Tibial nerve (tissue), 4 donors: ENCODE measurements at regions not wholly inside any gene's neighbourhood (a gene's known extent, or its start where the extent isn't known, plus 50 kb on each side); places are given as distances from the start of the nearest gene placed in this dataset.

Experiments
- EP300 ChIP-seq, 2 donors: sonication (generic); formaldehyde crosslinking; IDR thresholded peaks; one replicate each; pipeline ENCODE4 v1.6.1; 2017; ENCODE audit warnings: antibody characterized with exemption in 2 of 2, mild to moderate bottlenecking in 1 of 2
- POLR2A ChIP-seq, 2 donors: fragments of 450-650 bp; IDR thresholded peaks; one replicate each; pipeline ENCODE4 v1.6.1; 2017; ENCODE audit warnings: antibody characterized with exemption in 2 of 2, mild to moderate bottlenecking in 2 of 2, moderate library complexity in 2 of 2
- TF ChIP-seq, protein P1 (sequence below), 5 experiments: fragments of 200-600 bp in 3 of 5; fragments of 450-650 bp in 2 of 5; sonication (generic) in 3 of 5; IDR thresholded peaks; one replicate each; pipeline ENCODE4 v1.5.1; 2016 to 2019; ENCODE audit warnings: antibody characterized with exemption in 5 of 5, mild to moderate bottlenecking in 3 of 5, moderate library complexity in 2 of 5

- TF ChIP-seq, protein P1, sequence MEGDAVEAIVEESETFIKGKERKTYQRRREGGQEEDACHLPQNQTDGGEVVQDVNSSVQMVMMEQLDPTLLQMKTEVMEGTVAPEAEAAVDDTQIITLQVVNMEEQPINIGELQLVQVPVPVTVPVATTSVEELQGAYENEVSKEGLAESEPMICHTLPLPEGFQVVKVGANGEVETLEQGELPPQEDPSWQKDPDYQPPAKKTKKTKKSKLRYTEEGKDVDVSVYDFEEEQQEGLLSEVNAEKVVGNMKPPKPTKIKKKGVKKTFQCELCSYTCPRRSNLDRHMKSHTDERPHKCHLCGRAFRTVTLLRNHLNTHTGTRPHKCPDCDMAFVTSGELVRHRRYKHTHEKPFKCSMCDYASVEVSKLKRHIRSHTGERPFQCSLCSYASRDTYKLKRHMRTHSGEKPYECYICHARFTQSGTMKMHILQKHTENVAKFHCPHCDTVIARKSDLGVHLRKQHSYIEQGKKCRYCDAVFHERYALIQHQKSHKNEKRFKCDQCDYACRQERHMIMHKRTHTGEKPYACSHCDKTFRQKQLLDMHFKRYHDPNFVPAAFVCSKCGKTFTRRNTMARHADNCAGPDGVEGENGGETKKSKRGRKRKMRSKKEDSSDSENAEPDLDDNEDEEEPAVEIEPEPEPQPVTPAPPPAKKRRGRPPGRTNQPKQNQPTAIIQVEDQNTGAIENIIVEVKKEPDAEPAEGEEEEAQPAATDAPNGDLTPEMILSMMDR (IDR thresholded peaks at IDR 0.05), result no peak
- no peak for TF ChIP-seq EP300 (IDR thresholded peaks at IDR 0.05)
- no peak for TF ChIP-seq POLR2A (IDR thresholded peaks at IDR 0.05)
These were observed 165.9 kb upstream of the MARCKS start for GRCh38 chr6:113691260-113691656.
